GM12892 (cell line): ENCODE measurements at regions not wholly inside any gene's neighbourhood (a gene's known extent, or its start where the extent isn't known, plus 50 kb on each side); places are given as distances from the start of the nearest gene placed in this dataset.

Source experiments
- POLR2A ChIP-seq: IDR thresholded peaks from 2 replicates; pipeline ENCODE4 v1.6.1; 2011; ENCODE audit warnings: low read depth, low read length, control low read depth
- POLR2AphosphoS5 ChIP-seq: IDR thresholded peaks from 2 replicates; pipeline ENCODE4 v1.6.1; 2011; ENCODE audit warnings: low read depth, low read length, control low read depth

GRCh38 chr5:73365301-73365853 is 83.2 kb downstream of the FOXD1 start:
- TF ChIP-seq POLR2A: no peak
- TF ChIP-seq POLR2AphosphoS5: no peak
